ENCODE measurements at regions not wholly inside any gene's neighbourhood (a gene's known extent, or its start where the extent isn't known, plus 50 kb on each side); places are given as distances from the start of the nearest gene placed in this dataset.

DNA sequence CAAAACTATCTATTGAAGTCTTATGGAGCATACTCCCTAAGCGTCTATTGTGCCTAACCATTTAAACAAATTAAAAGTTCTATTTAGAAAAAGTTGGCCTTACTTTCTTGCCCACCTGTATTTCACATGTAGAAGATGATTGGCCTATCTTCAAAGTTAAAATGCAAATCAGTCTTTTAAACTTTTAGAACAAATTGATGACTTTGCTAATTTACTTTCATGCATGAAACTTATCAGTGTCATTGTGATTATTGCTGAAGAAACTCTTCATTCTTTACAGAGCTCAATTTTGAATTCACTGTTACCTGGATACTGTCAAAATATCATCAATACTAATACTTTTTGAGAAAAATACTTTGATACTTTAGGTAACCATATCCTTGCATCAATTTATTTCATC, 216.1 kb downstream of the COX7C start:
- no peak overlapping the region for H3K4me3 ChIP-seq
- no peak for DNase-seq (ENCODE audit: low spot score)
- no peaks in the 10 kb centered on the region for H3K36me3 ChIP-seq (ENCODE audit: insufficient read depth)
- no peaks in the 10 kb centered on the region for H3K27me3 ChIP-seq (ENCODE audit: insufficient read depth)
- H4K20me1 ChIP-seq (replicated peaks; ENCODE audit: insufficient read depth): no peaks in the 10 kb centered on the region
- no peaks in the 10 kb centered on the region for H3K79me2 ChIP-seq (replicated peaks; ENCODE audit: insufficient read depth)
- Mint-ChIP-seq H3K9me3 (no peaks in the 10 kb centered on the region), H3K36me3 (ENCODE audit: low read depth) (no peaks in the 10 kb centered on the region), H3K27me3 (ENCODE audit: insufficient read depth, low read depth, poor library complexity) (no peaks in the 10 kb centered on the region), H3K27ac (no peak overlapping the region), H3K4me3 (no peak overlapping the region), H3K4me1 (no peaks in the 10 kb centered on the region)
- no peak for TF ChIP-seq ZNF114 (CRISPR knock-in tag; IDR thresholded peaks at IDR 0.05)
- no peak for TF ChIP-seq CTCF (conservative IDR thresholded peaks at IDR 0.05; ENCODE audit: low read depth in 2 of 2)
- no peak for TF ChIP-seq EZH2phosphoT487 (IDR thresholded peaks at IDR 0.05; ENCODE audit: unreplicated experiment)
- TF ChIP-seq REST (IDR thresholded peaks at IDR 0.05; ENCODE audit: unreplicated experiment): no peak
- no peak for TF ChIP-seq ZNF462 (CRISPR knock-in tag; IDR thresholded peaks at IDR 0.05)
- TF ChIP-seq STAT1 (IDR thresholded peaks at IDR 0.05; ENCODE audit: unreplicated experiment): no peak
- no peak for TF ChIP-seq CREB1 (CRISPR knock-in tag; IDR thresholded peaks at IDR 0.05; ENCODE audit: low read depth)
- TF ChIP-seq EZH2 (IDR thresholded peaks at IDR 0.05; ENCODE audit: low read depth, unreplicated experiment): no peak
- no peaks in the 10 kb centered on the region for H3F3A ChIP-seq (replicated peaks; ENCODE audit: low read depth)
- no peak overlapping the region for H2AFZ ChIP-seq
- no peak for ATAC-seq
- no peaks in the 10 kb centered on the region for H3K4me1 ChIP-seq (ENCODE audit: insufficient read depth)
- H3K9me2 ChIP-seq (ENCODE audit: insufficient read depth): no peaks in the 10 kb centered on the region
- H3K4me2 ChIP-seq: no peak overlapping the region
- no peak overlapping the region for H3K27ac ChIP-seq (ENCODE audit: low read depth)

Measured in GM23338 (cell line).